SH-SY5Y (cell line): ENCODE measurements at regions not wholly inside any gene's neighbourhood (a gene's known extent, or its start where the extent isn't known, plus 50 kb on each side); places are given as distances from the start of the nearest gene placed in this dataset.

ENCODE experiments used
- GATA2 ChIP-seq: IDR thresholded peaks from 2 replicates; pipeline ENCODE4 v1.6.1; 2011; ENCODE audit warnings: mild to moderate bottlenecking, low read depth, low read length
- GATA3 ChIP-seq: IDR thresholded peaks from 2 replicates; pipeline ENCODE4 v1.6.1; 2011; ENCODE audit warnings: low read depth, mild to moderate bottlenecking, low read length, moderate library complexity

GRCh38 chr2:16080516-16080915 is 140.2 kb downstream of the MYCN start:
- TF ChIP-seq GATA3 (no peak), GATA2 (no peak)
